Neural progenitor cell (in vitro differentiated cells): ENCODE measurements at regions not wholly inside any gene's neighbourhood (a gene's known extent, or its start where the extent isn't known, plus 50 kb on each side); places are given as distances from the start of the nearest gene placed in this dataset.

ENCODE experiments used
- DNase-seq: peaks from one replicate; pipeline ENCODE4 v3.0.0-alpha.2; 2016; ENCODE audit warnings: low spot score
- H2AFZ ChIP-seq: fragments of 200-600 bp; sonication (generic); replicated peaks from 2 replicates; pipeline ENCODE4 v1.6.1; 2016; ENCODE audit warnings: antibody characterized with exemption
- H3F3A ChIP-seq: fragments of 200-600 bp; sonication (generic); 2 replicates; pipeline ENCODE4 v1.6.1; 2016; ENCODE audit warnings: antibody characterized with exemption, low read depth
- H3K27ac ChIP-seq: fragments of 200-600 bp; sonication (generic); 2 replicates; pipeline ENCODE4 v1.5.1; 2016; ENCODE audit warnings: mild to moderate bottlenecking
- H3K27me3 ChIP-seq: fragments of 200-600 bp; sonication (generic); 2 replicates; pipeline ENCODE4 v1.6.1; 2016; ENCODE audit warnings: mild to moderate bottlenecking, moderate library complexity
- H3K36me3 ChIP-seq: fragments of 200-600 bp; sonication (generic); 2 replicates; pipeline ENCODE4 v1.5.1; 2016
- H3K4me1 ChIP-seq: fragments of 200-600 bp; sonication (generic); 2 replicates; pipeline ENCODE4 v1.6.1; 2016; ENCODE audit warnings: mixed run types
- H3K4me2 ChIP-seq: fragments of 200-600 bp; sonication (generic); 2 replicates; pipeline ENCODE4 v1.6.1; 2016
- H3K4me3 ChIP-seq: fragments of 200-600 bp; sonication (generic); 2 replicates; pipeline ENCODE4 v1.5.1; 2016
- H3K79me2 ChIP-seq: fragments of 200-600 bp; sonication (generic); 2 replicates; pipeline ENCODE4 v1.6.1; 2016; ENCODE audit warnings: low read depth
- H3K9ac ChIP-seq: fragments of 200-600 bp; sonication (generic); 2 replicates; pipeline ENCODE4 v1.6.1; 2016
- H3K9me3 ChIP-seq: fragments of 200-600 bp; sonication (generic); 2 replicates; pipeline ENCODE4 v1.5.1; 2016; ENCODE audit warnings: low read depth
- H4K20me1 ChIP-seq: fragments of 200-600 bp; sonication (generic); 2 replicates; pipeline ENCODE4 v1.6.1; 2016; ENCODE audit warnings: low read depth
- H3K27ac Mint-ChIP-seq: 3 replicates; pipeline ENCODE4 v1.8.0; 2021; ENCODE audit warnings: mixed read lengths
- H3K27me3 Mint-ChIP-seq: 2 replicates; pipeline ENCODE4 v1.8.0; 2022; ENCODE audit warnings: low read depth, mild to moderate bottlenecking, inconsistent platforms, moderate library complexity, mixed read lengths; ENCODE audit not compliant: insufficient read depth
- H3K36me3 Mint-ChIP-seq: 3 replicates; pipeline ENCODE4 v1.8.0; 2021; ENCODE audit warnings: mixed read lengths
- H3K4me1 Mint-ChIP-seq: 3 replicates; pipeline ENCODE4 v1.8.0; 2021; ENCODE audit warnings: mixed read lengths
- H3K4me3 Mint-ChIP-seq: 3 replicates; pipeline ENCODE4 v1.8.0; 2021; ENCODE audit warnings: mild to moderate bottlenecking, moderate library complexity, mixed read lengths
- H3K9me3 Mint-ChIP-seq: 3 replicates; pipeline ENCODE4 v1.8.0; 2020; ENCODE audit warnings: mixed read lengths
- CTCF ChIP-seq: fragments of 200-600 bp; sonication (generic); IDR thresholded peaks from 2 replicates; pipeline ENCODE4 v1.5.1; 2017; ENCODE audit warnings: antibody characterized with exemption, mild to moderate bottlenecking
- EZH2 ChIP-seq: fragments of 200-600 bp; sonication (generic); IDR thresholded peaks from 2 replicates; pipeline ENCODE4 v1.6.1; 2017; ENCODE audit warnings: antibody characterized with exemption, mild to moderate bottlenecking, moderate library complexity
- EZH2phosphoT487 ChIP-seq: fragments of 200-600 bp; sonication (generic); IDR thresholded peaks from 2 replicates; pipeline ENCODE4 v1.6.1; 2017; ENCODE audit warnings: antibody characterized with exemption

- DNase-seq, result no peak
- Histone ChIP-seq H3K4me3 (no peak overlapping the region), H3K4me2 (no peak overlapping the region), H3K79me2 (no peaks in the 10 kb centered on the region), H3K9me3 (no peaks in the 10 kb centered on the region), H3K27ac (no peak overlapping the region), H2AFZ (no peak overlapping the region), H4K20me1 (no peaks in the 10 kb centered on the region), H3F3A (peaks cover 26% of the 10 kb centered on the region), H3K4me1 (peaks cover 40% of the 10 kb centered on the region), H3K27me3 (peaks cover 98% of the 10 kb centered on the region), H3K36me3 (no peaks in the 10 kb centered on the region), H3K9ac (no peak overlapping the region)
- TF ChIP-seq CTCF (no peak), EZH2 (no peak), EZH2phosphoT487 (no peak)
- H3K27ac Mint-ChIP-seq, result no peak overlapping the region
- H3K4me1 Mint-ChIP-seq, result peaks cover 16% of the 10 kb centered on the region
- H3K9me3 Mint-ChIP-seq, result peaks cover 2% of the 10 kb centered on the region
- H3K27me3 Mint-ChIP-seq, result peaks cover 70% of the 10 kb centered on the region
- H3K36me3 Mint-ChIP-seq, result no peaks in the 10 kb centered on the region
- peak overlapping the region; percentile 33 for H3K4me3 Mint-ChIP-seq
Observed at GRCh38 chr17:49907279-49907678, 59.4 kb upstream of the TAC4 start.

- DNase-seq, result no peak
- Histone ChIP-seq H3K4me3 (no peak overlapping the region), H3K27me3 (peaks cover 98% of the 10 kb centered on the region), H3K27ac (no peak overlapping the region), H3K4me2 (peak overlapping the region; percentile 76), H3K9me3 (no peaks in the 10 kb centered on the region), H3K79me2 (no peaks in the 10 kb centered on the region), H3F3A (peaks cover 26% of the 10 kb centered on the region), H3K4me1 (peaks cover 47% of the 10 kb centered on the region), H2AFZ (no peak overlapping the region), H3K9ac (no peak overlapping the region), H3K36me3 (no peaks in the 10 kb centered on the region), H4K20me1 (no peaks in the 10 kb centered on the region)
- H3K27ac Mint-ChIP-seq, result no peak overlapping the region
- no peaks in the 10 kb centered on the region for H3K36me3 Mint-ChIP-seq
- H3K4me1 Mint-ChIP-seq, result peaks cover 16% of the 10 kb centered on the region
- no peak overlapping the region for H3K4me3 Mint-ChIP-seq
- H3K27me3 Mint-ChIP-seq, result peaks cover 63% of the 10 kb centered on the region
- TF ChIP-seq EZH2, result no peak
- peaks cover 2% of the 10 kb centered on the region for H3K9me3 Mint-ChIP-seq
Observed at GRCh38 chr17:49908782-49909714, 59.9 kb upstream of the DLX4 start.

GRCh38 chr17:49910094-49910857 is 58.7 kb upstream of the DLX4 start:
- no peak overlapping the region for H3K27ac Mint-ChIP-seq
- H3F3A ChIP-seq, result peaks cover 26% of the 10 kb centered on the region
- peak overlapping the region; percentile 48 for H3K4me3 ChIP-seq
- H3K27me3 Mint-ChIP-seq, result peaks cover 61% of the 10 kb centered on the region
- H3K4me2 ChIP-seq, result peak overlapping the region; percentile 76
- H3K79me2 ChIP-seq, result no peaks in the 10 kb centered on the region
- peaks cover 57% of the 10 kb centered on the region for H3K4me1 ChIP-seq
- H3K9ac ChIP-seq, result no peak overlapping the region
- peaks cover 98% of the 10 kb centered on the region for H3K27me3 ChIP-seq
- H3K4me3 Mint-ChIP-seq, result peak overlapping the region; percentile 78
- DNase-seq, result peak; percentile 71
- no peaks in the 10 kb centered on the region for H4K20me1 ChIP-seq
- peaks cover 16% of the 10 kb centered on the region for H3K4me1 Mint-ChIP-seq
- no peak overlapping the region for H3K27ac ChIP-seq
- H3K36me3 ChIP-seq, result no peaks in the 10 kb centered on the region
- no peaks in the 10 kb centered on the region for H3K36me3 Mint-ChIP-seq
- H2AFZ ChIP-seq, result peak overlapping the region; percentile 41
- TF ChIP-seq CTCF (no peak), EZH2phosphoT487 (peak; percentile 66), EZH2 (peak; percentile 80)
- H3K9me3 Mint-ChIP-seq, result peaks cover 2% of the 10 kb centered on the region
- no peaks in the 10 kb centered on the region for H3K9me3 ChIP-seq
